ENCODE measurements at regions not wholly inside any gene's neighbourhood (a gene's known extent, or its start where the extent isn't known, plus 50 kb on each side); places are given as distances from the start of the nearest gene placed in this dataset.

DNA sequence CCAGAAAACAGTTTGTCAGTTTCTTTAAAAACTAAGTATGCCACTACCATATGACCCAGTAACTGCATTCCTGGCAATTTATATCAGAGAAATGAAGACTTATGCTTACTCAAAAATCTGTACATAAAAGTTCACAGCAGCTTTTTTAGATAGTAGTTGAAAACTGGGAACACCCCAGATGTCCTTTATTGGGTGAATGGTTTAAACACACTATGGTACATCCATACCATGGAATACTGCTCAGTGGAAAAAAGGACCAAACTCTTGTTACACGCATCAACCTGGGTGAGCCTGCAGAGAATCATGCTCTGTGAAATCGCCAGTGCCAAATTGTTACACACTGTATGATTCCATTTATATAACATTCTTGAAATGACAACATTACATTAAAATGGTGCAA is 127.6 kb upstream of the RET start:
- ATAC-seq (no peak), DNase-seq (no peak)
- H3K27ac ChIP-seq, result no peak overlapping the region
- peaks cover 0 to 37% (median 19%) of the 10 kb centered on the region in 7 donors for H3K27me3 ChIP-seq
- H3K9me3 ChIP-seq, result peaks cover 0 to 8% (median 0%) of the 10 kb centered on the region in 11 donors
- TF ChIP-seq, protein P1, sequence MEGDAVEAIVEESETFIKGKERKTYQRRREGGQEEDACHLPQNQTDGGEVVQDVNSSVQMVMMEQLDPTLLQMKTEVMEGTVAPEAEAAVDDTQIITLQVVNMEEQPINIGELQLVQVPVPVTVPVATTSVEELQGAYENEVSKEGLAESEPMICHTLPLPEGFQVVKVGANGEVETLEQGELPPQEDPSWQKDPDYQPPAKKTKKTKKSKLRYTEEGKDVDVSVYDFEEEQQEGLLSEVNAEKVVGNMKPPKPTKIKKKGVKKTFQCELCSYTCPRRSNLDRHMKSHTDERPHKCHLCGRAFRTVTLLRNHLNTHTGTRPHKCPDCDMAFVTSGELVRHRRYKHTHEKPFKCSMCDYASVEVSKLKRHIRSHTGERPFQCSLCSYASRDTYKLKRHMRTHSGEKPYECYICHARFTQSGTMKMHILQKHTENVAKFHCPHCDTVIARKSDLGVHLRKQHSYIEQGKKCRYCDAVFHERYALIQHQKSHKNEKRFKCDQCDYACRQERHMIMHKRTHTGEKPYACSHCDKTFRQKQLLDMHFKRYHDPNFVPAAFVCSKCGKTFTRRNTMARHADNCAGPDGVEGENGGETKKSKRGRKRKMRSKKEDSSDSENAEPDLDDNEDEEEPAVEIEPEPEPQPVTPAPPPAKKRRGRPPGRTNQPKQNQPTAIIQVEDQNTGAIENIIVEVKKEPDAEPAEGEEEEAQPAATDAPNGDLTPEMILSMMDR (IDR thresholded peaks at IDR 0.05), result no peak
- no peak overlapping the region for H3K4me3 ChIP-seq
- peaks cover 2 to 19% (median 14%) of the 10 kb centered on the region in 9 donors for H3K4me1 ChIP-seq
- intact Hi-C loops (cut with DNase I), result no loop called here
- no peaks in the 10 kb centered on the region for H3K36me3 ChIP-seq
- 91 to 98% methylated on average over 2 of the region's 2 CpGs for WGBS, 2 donors

DNA sequence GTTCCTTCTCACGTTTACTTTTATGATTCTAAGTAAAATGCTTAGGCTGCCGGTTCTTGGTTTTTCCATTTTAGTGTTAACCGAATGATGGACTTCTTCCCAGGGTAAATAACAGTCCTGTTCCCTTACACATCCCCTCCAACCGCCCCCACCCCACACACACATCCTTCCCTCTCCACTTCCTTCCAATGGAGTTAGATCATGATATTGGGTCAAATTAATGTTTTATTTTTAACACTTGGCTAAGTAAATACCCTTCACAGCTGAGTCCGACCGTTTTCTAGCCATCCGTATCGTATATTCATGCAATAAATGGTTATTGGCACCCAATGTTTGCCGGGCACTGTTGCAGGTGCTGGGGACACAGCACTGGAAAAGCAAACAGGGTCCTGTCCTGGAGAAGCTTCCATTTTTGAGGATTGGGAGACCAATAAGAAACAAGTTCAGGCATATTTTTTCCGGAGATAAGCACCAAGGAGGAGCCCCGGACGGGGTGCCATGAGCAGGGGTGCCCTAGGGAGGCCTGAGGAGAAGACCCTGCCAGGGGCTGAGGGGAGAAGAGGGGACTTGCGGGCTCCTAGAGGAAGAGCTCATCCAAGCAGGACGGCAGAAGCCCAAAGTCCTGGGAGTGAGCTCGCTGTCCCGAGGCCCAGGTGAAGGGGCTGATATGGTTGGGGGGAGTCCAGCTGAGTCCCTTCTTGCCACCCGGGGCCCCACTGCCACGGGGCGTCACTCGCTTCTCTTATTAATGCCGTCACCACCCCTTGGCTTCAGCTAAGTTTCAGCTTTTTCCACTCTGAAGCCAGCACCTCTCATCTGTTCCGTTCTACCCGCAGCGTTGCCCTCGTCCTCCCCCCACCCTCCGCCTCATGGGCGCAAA is 126.0 kb upstream of the RET start:
- Histone ChIP-seq H3K36me3 (no peaks in the 10 kb centered on the region), H3K27ac (peak overlapping the region in 1 of 10 donors; percentile 35), H3K4me1 (peaks cover 2 to 19% (median 14%) of the 10 kb centered on the region in 9 donors), H3K9me3 (peaks cover 0 to 10% (median 0%) of the 10 kb centered on the region in 11 donors), H3K4me3 (no peak overlapping the region), H3K27me3 (peaks cover 0 to 31% (median 19%) of the 10 kb centered on the region in 7 donors)
- DNase-seq (no peak), ATAC-seq (peak in 2 of 8 donors; percentile 12 to 23)
- whole genome bisulfite sequencing, 2 donors, result 53 to 58% methylated on average over 27 of the region's 27 CpGs
- TF ChIP-seq, protein P1 (IDR thresholded peaks at IDR 0.05), result no peak
- intact Hi-C loops (cut with DNase I), result no loop called here

DNA sequence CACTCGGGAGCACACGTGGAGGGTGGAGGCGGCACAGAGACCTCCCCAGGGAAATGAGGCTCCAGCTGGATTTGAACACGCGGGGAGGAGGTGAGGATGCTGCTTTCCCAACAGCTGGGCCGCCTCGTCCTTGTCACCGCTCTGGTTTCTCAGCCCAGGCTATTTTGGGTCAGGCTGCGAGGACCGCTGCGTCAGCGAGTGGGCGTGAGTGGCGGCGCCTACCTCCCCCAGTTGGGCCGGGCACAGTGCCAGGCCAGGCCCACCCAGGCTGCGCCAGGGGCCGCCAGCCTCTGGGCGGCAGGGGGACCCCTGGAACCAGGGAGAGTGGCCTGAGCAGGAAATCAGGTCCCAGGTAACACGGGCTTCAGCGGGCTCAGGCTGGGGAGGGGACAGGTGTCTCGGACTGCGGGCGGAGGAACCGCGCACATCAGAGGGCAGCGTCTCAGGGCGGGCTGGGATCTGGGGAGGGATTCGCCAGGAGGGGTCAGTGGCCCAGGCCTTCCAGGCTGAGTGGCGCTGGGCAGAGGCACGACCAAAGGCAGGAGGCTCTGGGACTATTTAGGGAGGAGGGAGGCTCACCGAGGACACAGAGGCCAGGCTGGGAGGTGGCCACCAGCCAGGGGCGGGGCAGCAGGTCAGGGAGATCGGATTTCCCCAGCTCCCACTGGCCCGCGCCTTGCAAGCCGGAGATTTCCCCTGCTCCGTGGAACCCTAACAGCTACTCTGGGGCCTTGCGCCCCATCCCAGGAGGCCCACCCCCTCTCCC is 125.2 kb upstream of the RET start:
- H3K4me3 ChIP-seq, result peak overlapping the region in 2 of 10 donors; percentile 7 to 11
- DNase-seq, result peak; percentile 48 to 70
- peak; percentile 48 to 79 (median 70) for ATAC-seq
- peak overlapping the region in 8 of 10 donors; percentile 13 to 60 (median 41) for H3K27ac ChIP-seq
- H3K27me3 ChIP-seq, result peaks cover 0 to 31% (median 19%) of the 10 kb centered on the region in 7 donors
- WGBS, 2 donors, result 7% methylated on average over 39 of the region's 39 CpGs
- TF ChIP-seq, protein P1 (IDR thresholded peaks at IDR 0.05), result no peak
- no peaks in the 10 kb centered on the region for H3K36me3 ChIP-seq
- intact Hi-C loops (cut with DNase I), result no loop called here
- peaks cover 2 to 19% (median 14%) of the 10 kb centered on the region in 9 donors for H3K4me1 ChIP-seq
- peaks cover 0 to 18% (median 0%) of the 10 kb centered on the region in 11 donors for H3K9me3 ChIP-seq

- H3K36me3 ChIP-seq, result no peaks in the 10 kb centered on the region
- ATAC-seq (peak; percentile 77 to 86 (median 81)), DNase-seq (peak; percentile 28 to 63)
- H3K27ac ChIP-seq, result peak overlapping the region in 7 of 10 donors; percentile 13 to 51 (median 39)
- intact Hi-C loops (cut with DNase I), result no loop called here
- 18 to 21% methylated on average over 14 of the region's 14 CpGs for WGBS, 2 donors
- H3K4me3 ChIP-seq, result peak overlapping the region in 1 of 10 donors; percentile 7
- peaks cover 2 to 19% (median 14%) of the 10 kb centered on the region in 9 donors for H3K4me1 ChIP-seq
- H3K27me3 ChIP-seq, result peaks cover 0 to 31% (median 19%) of the 10 kb centered on the region in 7 donors
- TF ChIP-seq, protein P1 (IDR thresholded peaks at IDR 0.05), result no peak
- peaks cover 0 to 24% (median 0%) of the 10 kb centered on the region in 11 donors for H3K9me3 ChIP-seq
Observed at GRCh38 chr10:42952349-42952748, 124.5 kb upstream of the RET start.
